ENCODE measurements at regions not wholly inside any gene's neighbourhood (a gene's known extent, or its start where the extent isn't known, plus 50 kb on each side); places are given as distances from the start of the nearest gene placed in this dataset.

GRCh38 chr15:77749236-77749997 is 116.7 kb upstream of the LINGO1 start:
- DNase-seq = no peak

- no peak for DNase-seq
Observed at GRCh38 chr15:77748078-77749064, 115.7 kb upstream of the LINGO1 start.

- DNase-seq = no peak
Observed at GRCh38 chr15:77747175-77748077, 114.7 kb upstream of the LINGO1 start.

- no peak for DNase-seq
Observed at GRCh38 chr15:77746254-77747174, 113.8 kb upstream of the LINGO1 start.

GRCh38 chr15:77744398-77744797 is 111.7 kb upstream of the LINGO1 start:
- DNase-seq = no peak

- no peak for DNase-seq
Observed at GRCh38 chr15:77742570-77742969, 109.9 kb upstream of the LINGO1 start.

- DNase-seq = no peak
Observed at GRCh38 chr15:77742127-77742526, 109.4 kb upstream of the LINGO1 start.

GRCh38 chr15:77741106-77741505 is 108.4 kb upstream of the LINGO1 start:
- DNase-seq = no peak

GRCh38 chr15:77739591-77740378 is 107.1 kb upstream of the LINGO1 start:
- DNase-seq = no peak

- no peak for DNase-seq
Observed at GRCh38 chr15:77738441-77739302, 106.0 kb upstream of the LINGO1 start.

- no peak for DNase-seq
Observed at GRCh38 chr15:77738038-77738370, 105.3 kb upstream of the LINGO1 start.

- DNase-seq = no peak
Observed at GRCh38 chr15:77737238-77738037, 104.7 kb upstream of the LINGO1 start.

GRCh38 chr15:77734306-77734705 is 101.6 kb upstream of the LINGO1 start:
- no peak for DNase-seq

- no peak for DNase-seq
Observed at GRCh38 chr15:77733579-77734300, 101.0 kb upstream of the LINGO1 start.

- DNase-seq = no peak
Observed at GRCh38 chr15:77732514-77733335, 100.0 kb upstream of the LINGO1 start.

GRCh38 chr15:77731945-77732344 is 99.2 kb upstream of the LINGO1 start:
- DNase-seq = no peak

GRCh38 chr15:77731067-77731466 is 98.4 kb upstream of the LINGO1 start:
- DNase-seq = no peak
